ENCODE measurements at regions not wholly inside any gene's neighbourhood (a gene's known extent, or its start where the extent isn't known, plus 50 kb on each side); places are given as distances from the start of the nearest gene placed in this dataset.

- TF ChIP-seq ARNTL (CRISPR knock-in tag; IDR thresholded peaks at IDR 0.05; ENCODE audit: borderline replicate concordance, low read depth) (no peak), ZFP3 (CRISPR knock-in tag; IDR thresholded peaks at IDR 0.05) (no peak), TOX (CRISPR knock-in tag; IDR thresholded peaks at IDR 0.05; ENCODE audit: borderline replicate concordance) (no peak), PATZ1 (CRISPR knock-in tag; IDR thresholded peaks at IDR 0.05; ENCODE audit: borderline replicate concordance) (no peak), TCF4 (CRISPR knock-in tag; IDR thresholded peaks at IDR 0.05; ENCODE audit: borderline replicate concordance) (no peak), CREB5 (CRISPR knock-in tag; IDR thresholded peaks at IDR 0.05; ENCODE audit: low read depth) (no peak), ZNF70 (CRISPR knock-in tag; IDR thresholded peaks at IDR 0.05) (no peak), TSHZ2 (CRISPR knock-in tag; IDR thresholded peaks at IDR 0.05) (no peak), PPARA (CRISPR knock-in tag; IDR thresholded peaks at IDR 0.05; ENCODE audit: borderline replicate concordance) (no peak), OSR1 (CRISPR knock-in tag; IDR thresholded peaks at IDR 0.05) (no peak), SNAI2 (CRISPR knock-in tag; IDR thresholded peaks at IDR 0.05) (no peak)
Measured at GRCh38 chr2:149800624-149801542, 213.3 kb upstream of the MMADHC start.

Data from SK-N-SH treated with all-trans-retinoic acid at 6 μM for 48 hours (cell line).